ENCODE measurements at regions not wholly inside any gene's neighbourhood (a gene's known extent, or its start where the extent isn't known, plus 50 kb on each side); places are given as distances from the start of the nearest gene placed in this dataset.
"Not testable (repeated sequence)": the region's sequence is repeated elsewhere in the genome, so short reads cannot be mapped to it uniquely, and the experiment has no call there.

DNA sequence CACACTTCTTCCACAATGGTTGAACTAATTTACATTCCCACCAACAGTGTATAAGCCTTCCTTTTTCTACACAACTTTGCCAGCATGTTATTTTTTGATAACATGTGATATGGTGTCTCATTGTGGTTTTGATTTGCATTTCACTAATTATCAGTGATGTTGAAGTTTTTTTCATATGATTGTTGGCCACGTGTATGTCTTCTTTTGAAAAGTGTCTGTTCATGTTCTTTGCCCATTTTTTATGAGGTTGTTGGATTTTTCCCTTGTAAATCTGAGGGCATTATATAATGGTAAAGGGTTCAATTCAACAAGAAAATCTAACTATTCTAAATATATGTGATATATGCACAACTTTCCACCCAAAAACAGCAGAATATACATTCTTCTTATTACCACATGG is 153.4 kb upstream of the POGK start:
- not testable (repeated sequence) for TF ChIP-seq POLR2A, POLR2AphosphoS5, SPI1 (IDR thresholded peaks at IDR 0.05; ENCODE audit: low read depth, low read length)
